ENCODE measurements at regions not wholly inside any gene's neighbourhood (a gene's known extent, or its start where the extent isn't known, plus 50 kb on each side); places are given as distances from the start of the nearest gene placed in this dataset.

- TF ChIP-seq EP300 (IDR thresholded peaks at IDR 0.05): no peak
- no peak for TF ChIP-seq CTCF (IDR thresholded peaks at IDR 0.05)
- TF ChIP-seq POLR2A (IDR thresholded peaks at IDR 0.05): no peak
- no peak for TF ChIP-seq POLR2AphosphoS5 (IDR thresholded peaks at IDR 0.05)
These were observed 274.9 kb downstream of the AUH start for GRCh38 chr9:91086657-91087461.
